MM.1S (cell line): ENCODE measurements at regions not wholly inside any gene's neighbourhood (a gene's known extent, or its start where the extent isn't known, plus 50 kb on each side); places are given as distances from the start of the nearest gene placed in this dataset.

Source experiments
- CTCF ChIP-seq: fragments of 300-600 bp; sonication (generic); IDR thresholded peaks from 2 replicates; pipeline ENCODE4 v1.5.1; 2016; ENCODE audit warnings: antibody characterized with exemption, low read length, mixed read lengths
- EZH2 ChIP-seq: fragments of 300-600 bp; sonication (generic); optimal IDR thresholded peaks from 2 replicates; pipeline ENCODE3; 2017; ENCODE audit warnings: low read depth, mild to moderate bottlenecking, antibody characterized with exemption, low read length, mixed read lengths
- EZH2phosphoT487 ChIP-seq: fragments of 300-600 bp; sonication (generic); IDR thresholded peaks from 2 replicates; pipeline ENCODE4 v1.6.1; 2018; ENCODE audit warnings: antibody characterized with exemption, low read length

- TF ChIP-seq CTCF (no peak), EZH2 (no peak), EZH2phosphoT487 (no peak)
Measured at GRCh38 chr1:53395671-53396215, 63.5 kb upstream of the DMRTB1 start.
